ENCODE measurements at regions not wholly inside any gene's neighbourhood (a gene's known extent, or its start where the extent isn't known, plus 50 kb on each side); places are given as distances from the start of the nearest gene placed in this dataset.

DNA sequence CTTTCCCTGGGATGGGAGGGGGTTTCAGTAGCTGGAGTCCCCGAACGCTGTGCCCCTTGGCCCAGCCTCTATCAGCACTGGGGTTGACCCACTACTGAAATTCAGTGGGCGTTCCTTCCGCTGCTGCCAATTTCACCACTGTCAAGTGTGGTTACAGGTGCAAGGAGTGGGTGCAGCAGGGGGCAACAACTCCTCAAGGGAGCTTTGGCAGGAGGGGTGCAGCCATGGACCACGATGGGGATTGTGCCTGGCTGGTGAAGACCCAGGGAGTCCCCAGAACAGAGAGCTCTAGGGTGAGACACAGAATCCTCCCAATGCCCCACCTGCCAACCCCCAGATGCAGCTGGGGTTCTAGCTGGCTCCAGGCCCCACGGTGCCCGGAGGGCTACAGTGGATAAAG lies 123.5 kb upstream of the SDK2 start:
- no peak for DNase-seq (ENCODE audit: low spot score)
- Mint-ChIP-seq H3K36me3 (ENCODE audit: low read depth) (no peaks in the 10 kb centered on the region), H3K9me3 (no peaks in the 10 kb centered on the region), H3K27me3 (ENCODE audit: insufficient read depth) (peaks cover 5% of the 10 kb centered on the region), H3K4me3 (no peak overlapping the region), H3K27ac (no peak overlapping the region), H3K4me1 (ENCODE audit: low read depth) (no peaks in the 10 kb centered on the region)
- intact Hi-C loops (cut with micrococcal nuclease), result no loop called here

DNA sequence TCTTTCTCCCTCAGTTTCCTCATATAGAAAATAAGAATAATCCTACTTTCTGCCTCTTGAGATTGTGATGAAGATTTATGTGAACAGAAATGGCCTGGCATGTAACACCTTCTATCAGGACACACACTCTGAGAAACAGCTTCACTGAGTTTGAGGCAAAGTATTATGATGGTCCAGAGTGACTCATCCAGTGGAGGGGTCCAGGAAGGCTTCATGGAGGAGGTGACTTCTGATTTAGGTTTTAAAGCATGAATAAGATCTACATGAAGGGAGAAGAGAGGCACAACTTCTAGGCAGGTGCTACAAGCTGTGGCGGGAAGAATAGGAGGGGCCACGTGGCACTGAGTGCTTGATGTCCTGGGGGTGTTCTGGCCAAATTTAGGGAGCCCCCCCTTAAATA lies 124.4 kb upstream of the SDK2 start:
- H3K9me3 Mint-ChIP-seq, result no peaks in the 10 kb centered on the region
- DNase-seq (ENCODE audit: low spot score), result no peak
- no peaks in the 10 kb centered on the region for H3K36me3 Mint-ChIP-seq (ENCODE audit: low read depth)
- H3K4me1 Mint-ChIP-seq (ENCODE audit: low read depth), result no peaks in the 10 kb centered on the region
- H3K27ac Mint-ChIP-seq, result no peak overlapping the region
- H3K27me3 Mint-ChIP-seq (ENCODE audit: insufficient read depth), result peaks cover 5% of the 10 kb centered on the region
- intact Hi-C loops (cut with micrococcal nuclease), result no loop called here
- no peak overlapping the region for H3K4me3 Mint-ChIP-seq

DNA sequence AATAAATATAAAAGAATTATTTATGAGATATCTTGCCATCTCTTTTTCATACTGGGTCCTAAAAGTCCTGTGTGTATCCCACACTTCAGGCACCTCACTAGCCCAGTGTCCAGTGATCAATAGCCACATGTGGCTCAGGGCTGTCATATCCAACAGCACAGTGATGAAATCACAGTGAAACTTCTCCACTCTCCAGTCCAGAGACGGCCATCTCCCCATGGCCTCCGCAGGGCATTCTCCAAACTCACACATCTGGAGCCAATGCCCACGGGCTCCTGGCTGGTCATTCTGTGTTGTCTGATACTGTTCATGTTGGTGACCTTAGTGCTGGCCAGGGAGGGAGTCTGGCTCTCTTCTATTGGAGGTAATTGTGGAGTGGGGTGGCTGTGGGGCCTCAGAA lies 125.2 kb upstream of the SDK2 start:
- H3K4me3 Mint-ChIP-seq, result no peak overlapping the region
- intact Hi-C loops (cut with micrococcal nuclease), result no loop called here
- H3K4me1 Mint-ChIP-seq (ENCODE audit: low read depth), result no peaks in the 10 kb centered on the region
- no peak for DNase-seq (ENCODE audit: low spot score)
- no peaks in the 10 kb centered on the region for H3K36me3 Mint-ChIP-seq (ENCODE audit: low read depth)
- H3K27me3 Mint-ChIP-seq (ENCODE audit: insufficient read depth), result peaks cover 5% of the 10 kb centered on the region
- no peaks in the 10 kb centered on the region for H3K9me3 Mint-ChIP-seq
- no peak overlapping the region for H3K27ac Mint-ChIP-seq

DNA sequence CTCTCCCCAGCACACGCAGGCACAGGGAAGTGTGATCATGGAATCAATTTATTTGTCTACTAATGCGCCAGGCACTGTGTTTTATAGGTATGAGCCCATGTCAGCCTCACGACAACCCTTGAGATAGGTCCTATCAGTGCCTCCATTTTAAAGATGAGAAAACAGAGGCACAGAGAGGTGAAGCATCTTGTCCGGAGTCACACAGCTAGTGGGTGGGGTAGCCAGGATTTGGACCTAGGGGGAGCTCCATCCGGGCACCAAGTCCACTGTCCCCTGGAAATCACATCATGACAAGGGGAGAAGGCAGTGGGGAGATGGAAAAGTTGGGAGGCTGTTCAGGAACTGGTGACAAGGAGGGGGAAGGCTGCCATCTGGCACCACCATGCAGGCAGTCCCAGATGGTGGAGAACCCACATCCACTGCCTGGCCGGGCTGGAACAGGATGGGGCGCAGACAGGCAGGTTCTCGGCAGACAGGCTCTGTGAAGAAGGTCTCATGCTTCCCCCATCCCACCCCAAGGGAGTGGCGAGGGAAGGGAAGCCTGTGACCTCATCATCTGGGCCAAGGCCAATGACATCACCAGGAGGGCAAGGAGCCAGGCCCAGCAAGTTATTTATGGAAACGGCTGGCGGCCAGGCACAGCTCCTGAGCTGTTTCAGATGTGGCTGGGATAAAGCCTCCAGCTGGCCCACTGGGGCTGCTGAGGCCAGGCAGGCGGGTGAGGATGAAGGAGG lies 126.0 kb upstream of the SDK2 start:
- Mint-ChIP-seq H3K9me3 (no peaks in the 10 kb centered on the region), H3K27me3 (ENCODE audit: insufficient read depth) (peaks cover 5% of the 10 kb centered on the region), H3K4me1 (ENCODE audit: low read depth) (no peaks in the 10 kb centered on the region), H3K36me3 (ENCODE audit: low read depth) (no peaks in the 10 kb centered on the region), H3K4me3 (no peak overlapping the region), H3K27ac (no peak overlapping the region)
- DNase-seq (ENCODE audit: low spot score), result no peak
- intact Hi-C loops (cut with micrococcal nuclease), result no loop called here

DNA sequence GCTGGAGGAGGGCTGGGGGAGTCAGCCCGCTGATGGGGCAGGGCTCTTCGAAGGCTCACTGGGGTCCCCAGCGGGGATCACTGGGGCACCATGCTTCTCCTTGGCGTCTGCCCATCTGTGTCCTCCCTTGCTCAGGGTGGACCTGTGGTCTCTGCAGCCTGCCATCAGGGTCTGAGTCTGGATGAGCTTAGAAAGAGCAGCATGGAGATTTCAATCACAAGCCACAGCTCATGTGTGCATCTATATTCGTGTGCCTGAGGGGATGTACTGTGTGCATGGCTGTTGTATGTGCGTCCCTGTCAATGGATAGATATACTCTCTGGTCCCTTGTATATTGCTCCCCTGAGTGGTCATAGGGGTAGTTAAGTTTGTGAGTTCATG lies 126.6 kb upstream of the SDK2 start:
- no peaks in the 10 kb centered on the region for H3K36me3 Mint-ChIP-seq (ENCODE audit: low read depth)
- H3K27ac Mint-ChIP-seq, result no peak overlapping the region
- DNase-seq (ENCODE audit: low spot score), result no peak
- no peak overlapping the region for H3K4me3 Mint-ChIP-seq
- peaks cover 5% of the 10 kb centered on the region for H3K27me3 Mint-ChIP-seq (ENCODE audit: insufficient read depth)
- intact Hi-C loops (cut with micrococcal nuclease), result no loop called here
- no peaks in the 10 kb centered on the region for H3K9me3 Mint-ChIP-seq
- no peaks in the 10 kb centered on the region for H3K4me1 Mint-ChIP-seq (ENCODE audit: low read depth)

DNA sequence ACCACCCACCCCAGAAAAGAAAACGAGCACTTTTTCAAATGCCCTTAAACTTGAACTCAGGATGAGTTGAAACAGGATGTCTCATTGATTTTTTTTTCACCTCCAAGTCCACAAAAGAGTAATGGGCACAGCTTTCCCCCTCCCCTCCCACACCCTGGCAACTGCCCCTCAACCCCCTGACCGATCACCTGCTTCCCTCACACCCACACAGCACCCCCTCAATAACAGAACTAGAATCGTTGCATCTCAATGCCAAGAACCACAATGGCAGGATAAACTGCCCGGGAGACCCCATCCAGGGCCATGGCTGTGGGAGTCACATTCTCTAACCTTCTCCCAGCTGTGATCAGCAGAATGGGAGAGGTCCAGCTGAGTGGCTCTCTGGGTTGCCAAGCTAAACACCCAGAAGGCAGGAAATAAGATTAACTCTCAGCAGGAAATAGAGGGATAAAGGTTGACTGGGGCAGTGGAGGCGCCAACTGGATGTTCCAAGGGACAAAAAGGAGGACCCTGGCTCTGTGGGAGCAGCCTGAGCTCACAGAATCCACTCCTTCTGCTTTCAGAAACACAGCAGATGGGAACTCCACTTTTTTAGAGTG lies 128.0 kb upstream of the SDK2 start:
- Mint-ChIP-seq H3K4me1 (ENCODE audit: low read depth) (no peaks in the 10 kb centered on the region), H3K27me3 (ENCODE audit: insufficient read depth) (peaks cover 3% of the 10 kb centered on the region), H3K9me3 (no peaks in the 10 kb centered on the region), H3K36me3 (ENCODE audit: low read depth) (no peaks in the 10 kb centered on the region), H3K27ac (no peak overlapping the region), H3K4me3 (no peak overlapping the region)
- no peak for DNase-seq (ENCODE audit: low spot score)
- intact Hi-C loops (cut with micrococcal nuclease), result no loop called here

DNA sequence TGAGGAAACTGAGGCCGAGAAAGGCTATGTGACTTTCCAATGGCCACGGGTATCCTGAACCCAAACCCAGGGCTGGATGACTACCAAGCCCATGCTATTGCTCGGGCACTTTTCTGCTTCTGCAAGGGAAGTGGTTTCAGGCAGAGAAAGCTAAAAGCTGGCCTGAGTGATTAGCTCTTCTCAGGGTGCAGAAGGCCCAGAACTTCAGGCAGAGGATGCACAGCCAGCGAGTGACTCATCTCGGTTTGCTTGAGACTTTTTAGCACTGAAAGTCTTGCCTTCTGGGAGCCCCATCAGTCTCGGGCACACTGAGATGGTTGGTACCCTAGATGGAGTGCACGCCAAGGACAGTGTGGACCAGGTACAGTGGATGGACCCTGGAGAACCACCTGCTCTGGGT lies 129.5 kb upstream of the SDK2 start:
- no peaks in the 10 kb centered on the region for H3K4me1 Mint-ChIP-seq (ENCODE audit: low read depth)
- H3K9me3 Mint-ChIP-seq, result no peaks in the 10 kb centered on the region
- H3K27ac Mint-ChIP-seq, result no peak overlapping the region
- H3K36me3 Mint-ChIP-seq (ENCODE audit: low read depth), result no peaks in the 10 kb centered on the region
- no peak overlapping the region for H3K4me3 Mint-ChIP-seq
- peaks cover 2% of the 10 kb centered on the region for H3K27me3 Mint-ChIP-seq (ENCODE audit: insufficient read depth)
- DNase-seq (ENCODE audit: low spot score), result no peak
- intact Hi-C loops (cut with micrococcal nuclease), result no loop called here

DNA sequence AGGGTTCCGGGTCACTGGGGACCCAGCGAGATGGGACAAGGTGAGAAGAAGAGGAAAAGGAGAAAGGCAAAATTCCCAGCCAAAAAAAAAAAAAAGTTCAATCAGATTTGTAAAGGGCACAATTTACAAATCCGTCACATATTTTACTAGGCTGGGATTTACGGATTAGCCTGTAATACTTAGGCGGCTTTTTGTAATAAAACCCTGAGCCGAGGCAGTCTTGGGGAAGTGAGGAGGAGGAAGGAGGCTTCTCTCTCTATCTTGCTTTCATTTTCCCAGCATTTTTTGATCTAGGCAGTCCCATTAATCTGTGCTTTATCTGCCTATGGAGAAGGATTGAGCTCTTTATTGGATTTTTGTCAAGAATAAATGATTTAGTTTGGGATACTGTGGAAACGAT lies 130.6 kb upstream of the SDK2 start:
- no peak overlapping the region for H3K27ac Mint-ChIP-seq
- intact Hi-C loops (cut with micrococcal nuclease), result no loop called here
- no peaks in the 10 kb centered on the region for H3K27me3 Mint-ChIP-seq (ENCODE audit: insufficient read depth)
- H3K9me3 Mint-ChIP-seq, result no peaks in the 10 kb centered on the region
- H3K4me1 Mint-ChIP-seq (ENCODE audit: low read depth), result no peaks in the 10 kb centered on the region
- no peak for DNase-seq (ENCODE audit: low spot score)
- no peak overlapping the region for H3K4me3 Mint-ChIP-seq
- no peaks in the 10 kb centered on the region for H3K36me3 Mint-ChIP-seq (ENCODE audit: low read depth)

DNA sequence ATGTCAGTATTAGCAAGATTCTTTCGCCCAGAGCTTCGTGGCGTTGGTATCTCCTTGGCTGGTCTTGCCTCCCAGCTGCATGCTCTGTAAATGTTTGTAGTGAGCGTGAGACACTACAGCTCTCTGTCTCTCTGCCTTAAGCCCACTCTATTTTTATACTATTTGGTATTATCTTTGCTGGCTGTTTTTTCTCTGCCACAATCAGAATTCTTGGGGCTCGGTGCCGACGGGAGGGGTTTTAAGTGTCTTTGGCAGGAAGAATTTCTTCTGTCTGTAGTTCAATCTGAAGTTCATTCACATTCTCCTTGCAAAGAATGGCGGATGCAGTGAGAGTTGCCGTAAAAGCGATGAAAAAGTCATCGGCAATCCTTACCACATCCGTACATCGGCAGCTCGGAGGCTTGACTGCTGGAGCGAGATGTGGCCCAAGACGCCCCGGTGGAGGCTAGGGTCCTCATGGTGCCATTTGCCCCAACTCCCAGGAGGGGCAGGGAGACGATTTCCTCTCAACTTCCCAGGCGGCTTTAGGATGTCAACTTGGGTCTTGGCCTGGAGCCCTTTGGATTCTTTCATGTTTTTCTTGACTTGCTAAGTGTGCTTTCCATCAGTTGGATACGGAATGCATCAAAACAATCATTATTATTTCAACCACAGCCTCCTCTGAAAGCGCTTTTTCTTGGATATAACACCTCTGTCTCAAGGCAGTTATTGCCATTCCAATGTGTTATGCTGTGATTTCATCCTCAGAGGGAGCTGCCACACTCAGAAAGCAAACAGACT lies 132.3 kb upstream of the SDK2 start:
- intact Hi-C loops (cut with micrococcal nuclease), result no loop called here
- H3K27me3 Mint-ChIP-seq (ENCODE audit: insufficient read depth), result no peaks in the 10 kb centered on the region
- no peaks in the 10 kb centered on the region for H3K4me1 Mint-ChIP-seq (ENCODE audit: low read depth)
- DNase-seq (ENCODE audit: low spot score), result no peak
- H3K9me3 Mint-ChIP-seq, result no peaks in the 10 kb centered on the region
- H3K4me3 Mint-ChIP-seq, result no peak overlapping the region
- H3K36me3 Mint-ChIP-seq (ENCODE audit: low read depth), result no peaks in the 10 kb centered on the region
- H3K27ac Mint-ChIP-seq, result no peak overlapping the region

DNA sequence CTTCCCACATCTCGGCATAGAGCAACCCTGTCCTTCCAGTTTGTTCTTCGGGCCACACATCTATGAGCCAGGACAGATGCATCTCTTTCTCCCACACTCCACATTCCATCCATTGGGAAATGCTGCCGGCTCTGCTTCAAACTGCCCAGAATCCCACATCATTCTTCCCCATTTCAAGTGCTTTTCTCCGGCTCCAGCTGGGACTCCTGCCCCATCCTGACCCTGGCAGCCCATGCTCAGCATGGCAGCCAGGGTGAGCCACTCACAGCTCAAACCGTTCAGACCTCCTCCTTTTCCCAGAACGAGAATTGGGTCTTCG lies 132.8 kb upstream of the SDK2 start:
- no peaks in the 10 kb centered on the region for H3K36me3 Mint-ChIP-seq (ENCODE audit: low read depth)
- H3K4me3 Mint-ChIP-seq, result no peak overlapping the region
- H3K9me3 Mint-ChIP-seq, result no peaks in the 10 kb centered on the region
- H3K4me1 Mint-ChIP-seq (ENCODE audit: low read depth), result no peaks in the 10 kb centered on the region
- intact Hi-C loops (cut with micrococcal nuclease), result no loop called here
- H3K27ac Mint-ChIP-seq, result no peak overlapping the region
- DNase-seq (ENCODE audit: low spot score), result no peak
- no peaks in the 10 kb centered on the region for H3K27me3 Mint-ChIP-seq (ENCODE audit: insufficient read depth)

DNA sequence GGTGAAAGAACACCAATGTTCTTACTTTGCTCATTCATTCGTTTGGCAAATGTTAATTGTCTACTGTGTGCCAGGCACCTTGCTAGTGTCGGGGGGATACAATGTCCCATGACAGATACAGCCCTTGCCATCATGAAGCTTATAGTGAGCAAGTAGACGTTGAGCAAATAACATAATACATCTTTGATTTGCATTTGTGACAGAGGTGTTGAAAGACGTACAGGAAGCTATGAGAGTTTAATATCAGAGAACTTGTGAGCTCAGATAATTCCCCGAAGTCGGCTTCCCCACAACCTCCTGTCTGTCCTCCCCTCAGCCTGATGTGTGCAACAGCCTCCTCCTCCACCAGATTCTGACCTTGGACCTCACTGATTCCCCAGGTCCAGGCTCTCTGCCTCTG lies 138.0 kb upstream of the SDK2 start:
- intact Hi-C loops (cut with micrococcal nuclease), result no loop called here
- no peak overlapping the region for H3K27ac Mint-ChIP-seq
- no peaks in the 10 kb centered on the region for H3K36me3 Mint-ChIP-seq (ENCODE audit: low read depth)
- no peaks in the 10 kb centered on the region for H3K4me1 Mint-ChIP-seq (ENCODE audit: low read depth)
- DNase-seq (ENCODE audit: low spot score), result no peak
- H3K4me3 Mint-ChIP-seq, result no peak overlapping the region
- no peaks in the 10 kb centered on the region for H3K9me3 Mint-ChIP-seq
- H3K27me3 Mint-ChIP-seq (ENCODE audit: insufficient read depth), result no peaks in the 10 kb centered on the region

DNA sequence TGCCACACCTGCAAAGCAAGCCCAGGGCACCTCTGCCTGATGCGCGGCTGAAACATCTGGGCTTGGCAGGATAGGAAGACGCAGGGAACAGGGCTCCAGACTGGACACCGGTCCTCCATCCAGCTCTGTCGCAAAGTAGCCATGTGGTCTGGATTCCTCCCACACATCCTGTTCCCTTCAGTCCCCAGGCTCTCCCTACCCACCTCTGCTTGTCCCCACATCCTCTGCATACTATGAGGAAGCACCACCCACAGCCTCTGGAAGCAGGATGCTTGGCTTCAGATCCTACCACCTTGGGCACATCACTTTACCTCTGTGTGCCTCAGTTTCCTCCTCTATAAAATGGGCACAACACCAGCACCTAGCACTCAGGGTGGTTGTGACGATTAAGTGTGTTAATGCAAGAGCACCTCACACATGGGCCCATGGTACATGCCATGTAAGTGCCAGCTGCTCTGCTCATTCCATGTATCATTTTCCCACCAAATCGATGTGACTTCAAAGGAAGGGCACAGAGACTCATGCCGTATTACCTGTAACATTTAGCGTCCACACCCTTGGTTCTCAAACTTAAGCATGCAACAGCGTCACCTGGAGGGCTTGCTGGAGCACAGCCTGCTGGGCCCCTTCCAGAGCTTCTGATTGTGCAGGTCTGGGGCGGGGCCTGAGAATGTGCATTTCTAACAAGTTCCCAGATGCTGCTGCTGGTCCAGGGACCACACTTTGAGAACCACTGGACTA lies 138.6 kb upstream of the SDK2 start:
- H3K4me1 Mint-ChIP-seq (ENCODE audit: low read depth), result no peaks in the 10 kb centered on the region
- no peak overlapping the region for H3K4me3 Mint-ChIP-seq
- no peaks in the 10 kb centered on the region for H3K9me3 Mint-ChIP-seq
- DNase-seq (ENCODE audit: low spot score), result no peak
- no peak overlapping the region for H3K27ac Mint-ChIP-seq
- H3K27me3 Mint-ChIP-seq (ENCODE audit: insufficient read depth), result peaks cover under 1% of the 10 kb centered on the region
- intact Hi-C loops (cut with micrococcal nuclease), result no loop called here
- H3K36me3 Mint-ChIP-seq (ENCODE audit: low read depth), result no peaks in the 10 kb centered on the region

DNA sequence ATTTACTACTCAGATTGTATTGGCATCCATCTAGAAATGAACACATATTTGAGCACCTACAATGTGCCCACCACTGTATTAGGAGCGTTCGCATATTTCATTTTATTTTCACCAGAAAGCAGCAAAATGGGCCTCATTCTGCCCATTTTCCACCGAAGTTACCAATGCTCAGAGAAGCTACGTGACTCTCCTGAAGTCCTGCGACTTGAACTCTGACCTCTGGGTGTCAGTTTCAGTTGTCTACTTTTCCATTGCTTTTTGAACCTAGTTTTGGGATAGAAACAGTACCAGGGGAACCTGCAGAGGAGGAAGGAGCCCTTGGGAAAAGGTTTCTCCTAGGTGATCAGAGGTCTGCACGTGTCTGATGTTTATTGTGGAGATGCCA lies 139.1 kb upstream of the SDK2 start:
- Mint-ChIP-seq H3K9me3 (no peaks in the 10 kb centered on the region), H3K27ac (no peak overlapping the region), H3K27me3 (ENCODE audit: insufficient read depth) (peaks cover 3% of the 10 kb centered on the region), H3K4me1 (ENCODE audit: low read depth) (no peaks in the 10 kb centered on the region), H3K4me3 (no peak overlapping the region), H3K36me3 (ENCODE audit: low read depth) (no peaks in the 10 kb centered on the region)
- intact Hi-C loops (cut with micrococcal nuclease), result no loop called here
- DNase-seq (ENCODE audit: low spot score), result no peak
